HepG2 (cell line): ENCODE measurements at regions not wholly inside any gene's neighbourhood (a gene's known extent, or its start where the extent isn't known, plus 50 kb on each side); places are given as distances from the start of the nearest gene placed in this dataset.

Source experiments
- ELF1 ChIP-seq: sonication (generic); formaldehyde crosslinking; IDR thresholded peaks from 2 replicates; pipeline ENCODE4 v1.4.0; 2020; ENCODE audit warnings: missing genetic modification reagents
- ELF3 ChIP-seq: IDR thresholded peaks from 2 replicates; pipeline ENCODE4 v1.6.1; 2016; ENCODE audit warnings: missing genetic modification reagents, missing compliant biosample characterization
- EP300 ChIP-seq, 3 experiments: sonication (generic) in 1 of 3; formaldehyde crosslinking in 1 of 3; IDR thresholded peaks; 2 replicates each; pipeline versions ENCODE4 v1.5.1 to v1.6.1; 2011 to 2020; ENCODE audit warnings: low read depth in 2 of 3, low read length in 2 of 3, borderline replicate concordance in 1 of 3, improper control_type of control experiment in 1 of 3, mild to moderate bottlenecking in 1 of 3, missing genetic modification reagents in 1 of 3, moderate library complexity in 1 of 3
- FOXP4 ChIP-seq: sonication (generic); formaldehyde crosslinking; IDR thresholded peaks from 2 replicates; pipeline ENCODE4 v1.4.0; 2020; ENCODE audit warnings: missing genetic modification reagents
- HMG20A ChIP-seq: IDR thresholded peaks from 2 replicates; pipeline ENCODE4 v1.6.1; 2016; ENCODE audit warnings: borderline replicate concordance
- PATZ1 ChIP-seq: sonication (generic); formaldehyde crosslinking; IDR thresholded peaks from 2 replicates; pipeline ENCODE4 v1.4.0; 2020; ENCODE audit warnings: missing genetic modification reagents
- RXRB ChIP-seq: IDR thresholded peaks from 2 replicates; pipeline ENCODE4 v1.6.1; 2016; ENCODE audit warnings: borderline replicate concordance, missing genetic modification reagents, missing compliant biosample characterization
- THRA ChIP-seq: sonication (generic); formaldehyde crosslinking; IDR thresholded peaks from 2 replicates; pipeline ENCODE4 v1.4.0; 2020; ENCODE audit warnings: missing genetic modification reagents, borderline replicate concordance
- ZGPAT ChIP-seq: IDR thresholded peaks from 2 replicates; pipeline ENCODE4 v1.6.1; 2016; ENCODE audit warnings: mild to moderate bottlenecking
- ZNF136 ChIP-seq: sonication (generic); formaldehyde crosslinking; IDR thresholded peaks from 2 replicates; pipeline ENCODE4 v1.8.1; 2022; ENCODE audit warnings: low read depth, mild to moderate bottlenecking, moderate library complexity, missing genetic modification reagents
- ZNF33B ChIP-seq: sonication (generic); formaldehyde crosslinking; IDR thresholded peaks from 2 replicates; pipeline ENCODE4 v1.5.1; 2020; ENCODE audit warnings: mild to moderate bottlenecking, missing genetic modification reagents
- ZSCAN31 ChIP-seq: sonication (generic); formaldehyde crosslinking; IDR thresholded peaks from 2 replicates; pipeline ENCODE4 v1.5.0; 2020; ENCODE audit warnings: low read depth, mild to moderate bottlenecking, missing genetic modification reagents
- TF ChIP-seq, protein P1 (sequence below): IDR thresholded peaks from 2 replicates; pipeline ENCODE4 v1.6.1; 2016; ENCODE audit warnings: low read depth
- TF ChIP-seq, protein P2 (sequence below): sonication (generic); formaldehyde crosslinking; conservative IDR thresholded peaks from 2 replicates; pipeline ENCODE4 v1.8.0; 2022; ENCODE audit warnings: mild to moderate bottlenecking, moderate library complexity, missing genetic modification reagents

DNA sequence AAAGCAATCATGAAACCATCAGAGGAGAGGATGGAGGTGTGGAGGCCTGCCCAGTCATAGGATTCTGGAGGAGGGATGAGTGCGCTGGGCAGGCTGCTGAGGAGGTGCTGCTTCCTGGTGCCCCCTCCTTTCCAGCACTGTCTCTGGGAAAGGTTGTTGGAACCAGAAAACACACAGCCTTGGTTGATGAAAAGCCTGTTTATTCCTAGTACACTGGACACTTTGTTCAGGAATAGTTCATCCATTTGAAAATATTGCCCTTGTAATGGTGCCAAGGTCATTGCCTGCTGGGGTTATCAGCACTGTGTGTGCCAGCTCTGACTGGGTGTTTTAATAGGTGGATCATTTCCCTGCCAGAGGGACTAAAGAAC lies 83.7 kb upstream of the ARMC2 start (continued):
- TF ChIP-seq PATZ1 (CRISPR knock-in tag), result peak; percentile 66; the same call in 1 of the 2 replicates
- peak; percentile 65; the same call in 1 of the 2 replicates for TF ChIP-seq HMG20A (CRISPR knock-in tag)
- no peak for TF ChIP-seq ZGPAT (CRISPR knock-in tag)
- TF ChIP-seq RXRB (CRISPR knock-in tag), result peak; percentile 44; the same call in 1 of the 2 replicates
- TF ChIP-seq EP300 (IDR thresholded peaks at IDR 0.05; ENCODE audit: low read depth in 2 of 2, low read length in 2 of 2), result peak in 1 of 2 experiments; percentile 58; a peak in 2 of 4 replicates
- no peak; the same call in 1 of the 2 replicates for TF ChIP-seq EP300 (CRISPR knock-in tag; IDR thresholded peaks at IDR 0.05; ENCODE audit: borderline replicate concordance)
- TF ChIP-seq, protein P1, sequence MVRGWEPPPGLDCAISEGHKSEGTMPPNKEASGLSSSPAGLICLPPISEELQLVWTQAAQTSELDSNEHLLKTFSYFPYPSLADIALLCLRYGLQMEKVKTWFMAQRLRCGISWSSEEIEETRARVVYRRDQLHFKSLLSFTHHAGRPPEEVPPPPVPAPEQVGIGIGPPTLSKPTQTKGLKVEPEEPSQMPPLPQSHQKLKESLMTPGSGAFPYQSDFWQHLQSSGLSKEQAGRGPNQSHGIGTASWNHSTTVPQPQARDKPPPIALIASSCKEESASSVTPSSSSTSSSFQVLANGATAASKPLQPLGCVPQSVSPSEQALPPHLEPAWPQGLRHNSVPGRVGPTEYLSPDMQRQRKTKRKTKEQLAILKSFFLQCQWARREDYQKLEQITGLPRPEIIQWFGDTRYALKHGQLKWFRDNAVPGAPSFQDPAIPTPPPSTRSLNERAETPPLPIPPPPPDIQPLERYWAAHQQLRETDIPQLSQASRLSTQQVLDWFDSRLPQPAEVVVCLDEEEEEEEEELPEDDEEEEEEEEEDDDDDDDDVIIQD (CRISPR knock-in tag), result 0 out of 2 replicates have a peak, but pooled peaks have one; percentile 21
- 0 out of 2 replicates have a peak, but pooled peaks have one; percentile 8 for TF ChIP-seq ZSCAN31 (CRISPR knock-in tag)
- TF ChIP-seq, protein P2, sequence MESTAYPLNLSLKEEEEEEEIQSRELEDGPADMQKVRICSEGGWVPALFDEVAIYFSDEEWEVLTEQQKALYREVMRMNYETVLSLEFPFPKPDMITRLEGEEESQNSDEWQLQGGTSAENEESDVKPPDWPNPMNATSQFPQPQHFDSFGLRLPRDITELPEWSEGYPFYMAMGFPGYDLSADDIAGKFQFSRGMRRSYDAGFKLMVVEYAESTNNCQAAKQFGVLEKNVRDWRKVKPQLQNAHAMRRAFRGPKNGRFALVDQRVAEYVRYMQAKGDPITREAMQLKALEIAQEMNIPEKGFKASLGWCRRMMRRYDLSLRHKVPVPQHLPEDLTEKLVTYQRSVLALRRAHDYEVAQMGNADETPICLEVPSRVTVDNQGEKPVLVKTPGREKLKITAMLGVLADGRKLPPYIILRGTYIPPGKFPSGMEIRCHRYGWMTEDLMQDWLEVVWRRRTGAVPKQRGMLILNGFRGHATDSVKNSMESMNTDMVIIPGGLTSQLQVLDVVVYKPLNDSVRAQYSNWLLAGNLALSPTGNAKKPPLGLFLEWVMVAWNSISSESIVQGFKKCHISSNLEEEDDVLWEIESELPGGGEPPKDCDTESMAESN (CRISPR knock-in tag), result peak; percentile 8; the same call in 1 of the 2 replicates
- 0 out of 2 replicates have a peak, but pooled peaks have one; percentile 38 for TF ChIP-seq ZNF33B (CRISPR knock-in tag)
- TF ChIP-seq THRA, result peak; percentile 45; the same call in 1 of the 2 replicates
- TF ChIP-seq ELF1 (CRISPR knock-in tag), result peak; percentile 61
- peak; percentile 77 for TF ChIP-seq FOXP4 (CRISPR knock-in tag)
- 0 out of 2 replicates have a peak, but pooled peaks have one; percentile 36 for TF ChIP-seq ZNF136 (CRISPR knock-in tag)
- peak; percentile 77; the same call in 1 of the 2 replicates for TF ChIP-seq ELF3
